VCaP (cell line): ENCODE measurements at regions not wholly inside any gene's neighbourhood (a gene's known extent, or its start where the extent isn't known, plus 50 kb on each side); places are given as distances from the start of the nearest gene placed in this dataset.

Experiments
- H3K27ac ChIP-seq: fragments of 450-650 bp; 2 replicates; pipeline ENCODE4 v1.5.1; 2017
- TF ChIP-seq, protein P1 (sequence below): fragments of 450-650 bp; conservative IDR thresholded peaks from 2 replicates; pipeline ENCODE4 v1.5.1; 2017; ENCODE audit warnings: mild to moderate bottlenecking, moderate library complexity

DNA sequence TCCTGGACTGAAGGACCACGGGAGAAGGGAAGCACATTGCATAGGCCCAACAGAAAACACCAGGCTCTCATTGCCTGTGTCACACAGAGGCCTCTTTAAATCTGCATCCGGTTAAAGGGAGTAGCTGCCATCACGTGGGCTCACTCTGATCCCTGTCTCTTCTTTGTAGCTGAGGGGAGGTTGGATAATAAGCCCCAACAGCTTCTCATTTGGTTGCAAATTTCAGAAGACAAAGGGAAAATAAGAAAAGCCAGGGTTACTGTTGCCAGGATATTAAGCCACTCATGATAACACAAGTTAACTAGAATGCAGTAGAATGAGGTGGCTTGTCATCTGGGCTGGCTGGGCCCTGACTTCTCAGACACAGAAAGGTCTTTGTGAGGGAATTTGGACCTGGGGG, 325.1 kb upstream of the ERCC4 start:
- H3K27ac ChIP-seq = no peak overlapping the region
- TF ChIP-seq, protein P1, sequence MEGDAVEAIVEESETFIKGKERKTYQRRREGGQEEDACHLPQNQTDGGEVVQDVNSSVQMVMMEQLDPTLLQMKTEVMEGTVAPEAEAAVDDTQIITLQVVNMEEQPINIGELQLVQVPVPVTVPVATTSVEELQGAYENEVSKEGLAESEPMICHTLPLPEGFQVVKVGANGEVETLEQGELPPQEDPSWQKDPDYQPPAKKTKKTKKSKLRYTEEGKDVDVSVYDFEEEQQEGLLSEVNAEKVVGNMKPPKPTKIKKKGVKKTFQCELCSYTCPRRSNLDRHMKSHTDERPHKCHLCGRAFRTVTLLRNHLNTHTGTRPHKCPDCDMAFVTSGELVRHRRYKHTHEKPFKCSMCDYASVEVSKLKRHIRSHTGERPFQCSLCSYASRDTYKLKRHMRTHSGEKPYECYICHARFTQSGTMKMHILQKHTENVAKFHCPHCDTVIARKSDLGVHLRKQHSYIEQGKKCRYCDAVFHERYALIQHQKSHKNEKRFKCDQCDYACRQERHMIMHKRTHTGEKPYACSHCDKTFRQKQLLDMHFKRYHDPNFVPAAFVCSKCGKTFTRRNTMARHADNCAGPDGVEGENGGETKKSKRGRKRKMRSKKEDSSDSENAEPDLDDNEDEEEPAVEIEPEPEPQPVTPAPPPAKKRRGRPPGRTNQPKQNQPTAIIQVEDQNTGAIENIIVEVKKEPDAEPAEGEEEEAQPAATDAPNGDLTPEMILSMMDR = no peak

DNA sequence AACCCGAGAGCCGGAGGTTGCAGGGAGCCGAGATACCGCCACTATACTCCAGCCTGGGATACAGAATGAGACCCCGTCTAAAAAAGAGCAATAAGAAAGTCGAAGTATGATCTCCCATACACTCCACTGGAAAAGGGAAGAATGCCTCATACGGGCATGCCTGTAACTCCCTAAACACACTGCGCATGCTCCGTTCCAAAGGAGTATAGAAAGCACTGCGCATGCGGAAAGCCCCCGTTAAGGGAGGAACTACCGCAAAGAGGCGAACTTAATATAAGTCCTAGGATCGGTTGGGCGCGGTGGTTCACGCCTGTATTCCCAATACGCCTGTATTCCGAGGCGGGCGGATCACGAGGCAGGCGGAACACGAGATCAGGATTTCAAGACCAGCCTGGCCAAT, 313.1 kb upstream of the ERCC4 start:
- TF ChIP-seq, protein P1 = no peak
- H3K27ac ChIP-seq = no peak overlapping the region

DNA sequence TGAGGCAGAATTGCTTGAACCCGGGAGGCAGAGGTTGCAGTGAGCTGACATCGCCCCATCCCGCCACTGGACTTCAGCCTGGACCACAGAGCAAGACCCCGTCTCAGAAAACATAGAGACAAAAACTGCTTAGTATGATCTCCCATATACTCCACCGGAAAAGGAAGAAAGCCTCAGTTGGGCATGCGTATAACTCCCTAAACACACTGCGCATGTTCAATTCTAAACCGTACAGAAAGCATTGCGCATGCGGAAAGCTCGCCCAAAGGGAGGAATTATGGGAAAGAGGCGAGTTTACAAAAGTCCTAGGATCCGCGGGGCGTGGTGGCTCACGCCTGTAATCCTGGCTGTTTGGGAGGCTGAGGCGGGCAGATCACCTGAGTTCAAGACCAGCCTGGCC, 312.7 kb upstream of the ERCC4 start:
- no peak overlapping the region for H3K27ac ChIP-seq
- TF ChIP-seq, protein P1 = no peak

DNA sequence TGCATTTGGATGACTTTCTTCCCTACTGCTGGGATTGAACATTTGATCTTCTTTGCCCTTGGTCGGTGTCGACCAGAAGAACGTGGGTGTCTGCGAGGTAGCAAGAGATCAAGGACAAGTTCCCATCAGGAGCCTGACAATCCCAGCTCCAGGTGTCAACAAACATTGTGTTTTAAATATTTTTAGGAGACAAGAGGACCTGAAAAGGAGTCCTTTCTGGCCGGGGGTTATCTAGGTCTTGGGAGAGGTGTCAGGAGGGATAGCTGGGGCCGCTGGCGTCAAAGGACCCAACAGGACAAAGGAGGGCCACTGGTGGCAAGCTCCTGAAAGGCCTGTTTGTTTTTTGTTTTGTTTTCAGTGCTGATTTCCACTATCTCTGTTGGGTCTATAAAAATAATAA, 308.4 kb upstream of the ERCC4 start:
- TF ChIP-seq, protein P1 = no peak
- no peak overlapping the region for H3K27ac ChIP-seq

DNA sequence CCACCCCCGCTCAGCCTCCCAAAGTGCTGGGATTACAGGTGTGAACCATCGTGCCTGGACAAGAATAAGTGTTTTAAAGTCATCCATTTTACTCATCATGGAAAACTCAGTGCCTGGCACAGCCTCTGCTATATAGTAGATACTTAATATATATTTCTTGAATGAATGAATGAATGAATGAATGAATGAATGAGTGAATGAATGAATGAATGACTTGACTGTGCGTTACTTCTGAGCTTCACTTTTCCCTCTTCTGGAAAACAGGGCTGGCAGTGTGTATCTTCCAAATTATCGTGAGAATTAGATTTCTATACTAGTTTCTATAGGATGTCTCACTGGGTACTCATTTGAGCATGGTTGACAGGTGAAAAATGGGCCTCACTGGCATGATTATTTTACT, 307.3 kb upstream of the ERCC4 start:
- TF ChIP-seq, protein P1 = no peak
- H3K27ac ChIP-seq = no peak overlapping the region

DNA sequence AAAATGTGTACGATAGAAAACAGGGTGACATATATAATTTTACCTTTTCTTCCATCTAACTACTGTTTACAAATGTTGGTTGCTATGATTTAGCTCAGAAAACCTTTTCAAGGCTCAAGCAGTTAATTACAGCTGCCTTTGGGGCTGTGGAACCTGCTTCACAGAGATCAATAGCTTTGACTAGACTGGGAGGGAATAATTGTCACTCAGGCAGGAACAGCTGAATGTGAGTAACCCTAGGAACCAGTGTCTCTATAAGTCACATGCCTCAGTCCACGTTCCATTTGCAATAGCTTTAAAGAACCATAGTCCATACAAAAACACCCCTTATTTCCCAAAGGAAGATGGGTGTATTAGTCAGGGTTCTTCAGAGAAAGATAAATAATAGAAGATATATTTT, 306.8 kb upstream of the ERCC4 start:
- TF ChIP-seq, protein P1 = no peak
- no peak overlapping the region for H3K27ac ChIP-seq

DNA sequence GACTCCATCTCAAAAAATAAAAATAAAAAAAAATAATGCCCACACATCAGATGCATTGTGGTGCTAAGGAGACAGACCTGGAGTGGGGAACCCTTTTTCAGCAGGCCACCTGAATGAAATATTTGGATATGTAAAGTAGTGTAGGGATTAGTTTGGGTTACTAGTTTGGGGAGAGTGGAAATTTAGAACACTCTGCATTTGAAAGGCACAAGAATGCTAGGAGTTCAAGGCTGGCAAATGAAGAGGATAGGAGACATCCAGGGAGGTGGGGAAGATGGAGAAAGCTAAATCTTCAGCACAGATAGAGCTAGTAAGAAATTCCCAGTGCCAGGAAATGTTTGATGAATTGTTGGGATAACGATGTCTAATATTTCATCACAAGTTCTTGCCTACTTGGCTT, 298.3 kb upstream of the ERCC4 start:
- TF ChIP-seq, protein P1 = no peak
- H3K27ac ChIP-seq = no peak overlapping the region

DNA sequence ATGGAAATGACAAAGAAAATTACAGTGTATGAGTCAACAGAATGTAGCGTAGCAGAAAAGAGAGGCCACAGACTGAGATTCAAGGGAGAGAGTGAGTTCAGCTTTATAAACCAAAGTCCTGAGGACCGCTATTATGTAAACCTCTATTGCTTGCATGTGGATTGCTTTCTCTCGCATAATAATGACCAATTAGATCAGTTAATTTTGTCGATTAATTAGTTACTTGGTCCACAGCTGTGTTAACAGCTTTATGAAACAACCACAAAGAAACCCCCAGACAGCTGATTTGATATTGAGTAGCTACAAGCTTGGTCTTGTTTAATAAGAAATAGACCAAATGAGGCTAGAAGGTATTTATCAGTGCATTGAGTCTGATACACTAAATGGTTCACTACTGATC, 291.8 kb upstream of the ERCC4 start:
- H3K27ac ChIP-seq = no peak overlapping the region
- TF ChIP-seq, protein P1 = no peak
